NCI-H526 (cell line): ENCODE measurements at regions not wholly inside any gene's neighbourhood (a gene's known extent, or its start where the extent isn't known, plus 50 kb on each side); places are given as distances from the start of the nearest gene placed in this dataset.

Experiments
- DNase-seq, 2 experiments: peaks; one replicate each; lab custom pipeline; 2025; lab: John Stamatoyannopoulos, UW

DNA sequence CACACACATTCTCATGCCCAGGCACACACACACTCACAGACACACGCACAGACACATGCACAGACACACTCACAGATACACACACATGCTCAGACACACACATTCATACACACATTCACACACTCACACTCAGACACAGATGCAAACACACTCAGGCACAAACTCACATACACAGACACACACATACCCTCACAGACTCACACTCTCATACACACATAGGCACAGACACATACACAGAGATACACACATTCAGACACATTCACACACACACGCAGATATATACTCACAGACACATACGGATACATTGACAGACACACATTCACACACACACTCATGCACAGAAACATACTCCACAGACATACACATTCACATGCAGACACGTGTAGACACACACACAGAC lies 89.6 kb downstream of the RBFOX3 start:
- DNase-seq = no peak

DNA sequence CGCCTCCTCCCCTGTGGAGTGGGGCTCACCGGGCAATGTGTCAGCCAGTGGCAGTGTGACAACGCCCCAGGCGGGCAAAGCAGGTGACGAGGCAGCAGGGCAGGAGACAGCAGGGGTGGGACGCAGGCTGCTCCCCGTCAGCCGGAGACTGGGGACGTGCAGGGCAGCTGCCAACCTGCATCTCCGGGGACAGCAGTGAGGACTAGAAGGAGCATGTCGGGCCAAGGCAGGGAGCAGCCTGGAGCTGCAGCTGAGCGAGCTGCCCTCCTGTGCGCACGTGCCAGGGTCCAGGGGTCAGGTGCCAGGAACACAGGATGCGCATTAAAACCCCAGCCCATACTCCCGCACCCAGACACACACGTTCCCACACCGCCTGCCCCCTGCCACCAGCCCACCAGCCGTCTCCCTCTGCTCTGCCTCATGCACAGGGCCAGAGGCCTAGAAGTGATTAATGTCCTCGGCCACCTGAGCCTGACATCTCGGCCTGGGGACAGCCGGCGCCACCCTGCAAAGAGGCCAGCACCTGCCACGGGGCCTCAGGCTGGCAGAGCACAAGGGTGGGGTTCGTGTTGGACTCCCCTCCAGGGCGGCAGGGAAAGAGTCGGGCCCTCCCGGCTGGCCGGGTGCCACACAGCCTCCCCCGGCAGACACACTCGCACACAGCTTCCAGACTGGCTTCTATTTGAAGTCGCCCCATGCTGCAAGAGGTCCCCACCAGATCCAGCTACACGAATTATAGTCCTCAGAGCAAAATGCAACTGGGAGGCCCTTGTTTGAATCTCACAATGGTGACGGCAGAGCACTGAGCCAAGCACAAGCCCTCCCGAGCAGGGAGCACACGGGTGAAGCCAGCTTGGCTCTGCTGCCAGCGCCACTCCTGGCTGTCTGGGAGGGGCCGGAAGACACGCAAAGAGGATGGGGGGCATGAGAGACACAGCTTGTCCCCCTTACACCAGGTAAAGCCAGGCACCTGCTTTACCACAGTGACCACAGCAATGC lies 90.4 kb downstream of the RBFOX3 start:
- DNase-seq = no peak

DNA sequence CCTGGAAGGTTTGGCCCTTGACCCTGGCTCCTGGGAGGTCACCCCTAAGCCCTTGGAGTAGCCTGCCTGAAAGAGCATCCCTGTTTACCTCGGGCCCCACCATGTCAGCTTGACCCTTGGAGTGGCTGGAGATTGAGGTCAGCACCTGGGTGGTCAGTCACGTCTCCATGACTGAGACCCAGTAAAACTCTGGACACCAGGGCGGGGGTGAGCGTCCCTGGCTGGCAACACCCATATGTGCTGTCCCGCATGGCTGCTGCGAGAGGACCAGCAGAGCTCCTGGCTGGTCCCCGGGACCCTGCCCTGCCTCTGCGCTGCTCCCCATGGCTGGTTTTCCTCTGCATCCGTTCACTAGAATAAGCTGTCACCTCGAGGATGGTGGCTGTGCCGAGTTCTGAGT lies 91.2 kb downstream of the RBFOX3 start:
- no peak for DNase-seq

DNA sequence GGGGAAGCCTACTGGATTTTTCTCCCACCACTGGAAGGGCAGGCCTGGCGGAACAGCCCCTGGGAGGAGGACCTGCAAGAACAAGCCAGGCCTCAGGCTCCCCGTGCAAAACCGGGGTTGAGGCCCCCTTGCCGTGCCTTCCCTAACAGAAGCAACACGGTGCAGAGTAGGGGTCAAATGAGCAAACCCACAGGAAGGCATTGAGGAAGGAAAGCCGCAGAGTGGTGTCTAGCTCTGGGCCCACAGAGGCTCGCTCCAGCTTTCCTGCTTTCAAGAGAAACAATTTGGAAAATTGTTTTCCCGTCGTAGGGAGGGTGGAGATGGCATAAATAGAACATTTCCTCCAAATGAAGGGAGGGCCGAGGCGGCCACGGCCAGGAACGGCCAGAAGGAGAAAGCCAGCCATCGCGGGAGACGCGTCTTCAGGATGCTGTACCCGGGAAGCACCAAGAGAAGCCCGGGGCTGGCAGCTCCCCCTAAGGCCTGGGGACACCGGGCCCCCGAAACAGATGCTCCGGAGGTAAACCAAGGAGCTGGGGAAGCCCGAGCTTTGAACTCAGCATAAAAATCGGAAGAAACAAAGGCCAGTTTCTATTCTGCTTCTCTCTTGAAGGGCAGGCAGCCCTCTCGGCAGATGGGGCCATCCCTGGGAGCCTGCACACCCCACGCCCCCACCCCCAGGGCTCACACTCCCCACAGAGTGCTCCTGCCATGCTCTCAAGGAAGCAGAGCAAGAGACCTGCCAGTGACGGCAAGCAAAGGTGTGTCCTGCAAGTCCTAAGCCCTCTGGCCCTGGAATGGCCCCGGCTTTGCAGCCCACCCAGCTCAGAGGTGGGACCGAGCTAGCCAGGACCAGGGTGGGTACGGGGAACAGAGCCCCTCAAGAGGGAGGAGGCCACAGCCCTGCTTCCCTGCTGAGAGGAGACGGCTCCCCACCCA lies 92.0 kb downstream of the RBFOX3 start:
- DNase-seq = no peak

DNA sequence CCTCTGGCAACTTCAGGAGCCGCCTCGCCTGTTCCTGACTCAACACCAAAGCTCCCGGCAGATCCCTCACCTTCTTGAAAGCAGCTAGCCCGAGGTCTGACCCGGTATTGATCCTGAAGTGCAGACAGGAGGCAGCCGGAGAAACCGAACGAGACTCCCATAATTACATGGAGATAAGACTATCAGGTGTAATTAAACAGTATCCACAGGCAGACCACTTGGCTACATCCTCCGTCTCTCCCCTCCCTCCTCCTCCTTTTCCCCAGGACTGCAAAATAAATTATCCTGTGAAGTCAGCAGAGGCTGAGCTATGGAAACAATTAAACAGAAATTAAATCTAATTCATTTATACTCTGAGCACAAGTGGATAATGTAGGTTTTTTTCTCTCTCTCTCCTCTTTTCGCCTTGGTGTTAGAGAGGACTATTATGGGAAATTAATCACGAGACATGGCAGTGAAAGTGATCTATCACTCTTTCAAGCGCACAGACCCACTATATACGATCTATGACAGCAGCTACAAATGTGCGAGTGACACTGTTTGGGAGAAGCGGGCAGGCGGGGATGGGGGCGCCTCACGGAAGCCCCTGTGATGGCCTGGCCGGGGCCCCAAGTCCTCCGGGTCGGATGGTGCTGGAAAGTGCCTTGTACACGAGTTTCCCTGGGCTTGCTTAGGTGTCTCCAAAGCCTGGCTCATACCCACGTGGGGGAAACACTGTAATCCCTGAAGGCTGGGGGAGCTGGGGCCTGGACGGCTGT lies 92.8 kb downstream of the RBFOX3 start:
- DNase-seq = no peak

DNA sequence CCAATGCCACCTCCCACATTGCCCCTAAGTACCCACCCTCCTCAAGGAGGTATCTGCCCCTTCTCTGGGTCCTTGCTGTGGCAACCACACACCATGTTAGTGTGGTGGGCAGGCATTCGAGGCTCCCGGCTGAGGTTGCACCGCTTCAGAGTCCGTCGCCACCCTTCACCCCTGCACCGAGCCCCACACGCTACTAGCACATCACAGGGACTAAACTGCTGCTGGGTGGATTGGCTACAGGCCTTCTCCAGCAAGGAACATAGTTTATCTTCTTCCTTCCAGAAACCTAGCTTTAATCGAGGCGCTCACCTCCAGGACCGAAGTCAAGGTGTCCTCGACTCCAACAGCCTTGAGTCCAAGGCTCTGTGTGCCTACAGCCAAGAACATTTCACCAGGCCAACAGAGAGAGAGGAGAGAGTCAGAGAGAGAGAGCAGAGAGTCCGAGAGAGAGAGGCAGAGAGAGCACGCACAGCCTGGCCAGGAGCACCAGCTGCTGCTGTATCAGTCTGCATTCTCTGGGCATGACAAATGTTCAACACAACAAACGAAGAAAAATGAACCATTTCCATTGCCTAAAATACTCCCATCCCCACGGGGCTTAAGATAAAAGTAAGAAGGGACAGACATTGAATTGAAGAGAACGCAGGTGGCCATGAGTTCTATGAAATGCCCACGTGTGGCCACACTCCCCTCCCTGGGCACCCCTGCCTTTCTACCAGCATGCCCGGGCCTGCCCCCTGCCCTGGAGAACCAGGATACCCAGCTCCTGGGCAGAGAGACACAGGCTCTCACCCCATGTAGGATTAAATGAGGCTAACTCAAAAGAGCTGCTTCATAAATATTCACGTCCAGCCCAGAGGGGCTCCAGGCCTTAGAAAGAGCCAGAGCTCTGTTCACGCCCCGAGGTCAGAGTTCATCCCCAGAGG lies 94.9 kb downstream of the RBFOX3 start:
- no peak for DNase-seq

DNA sequence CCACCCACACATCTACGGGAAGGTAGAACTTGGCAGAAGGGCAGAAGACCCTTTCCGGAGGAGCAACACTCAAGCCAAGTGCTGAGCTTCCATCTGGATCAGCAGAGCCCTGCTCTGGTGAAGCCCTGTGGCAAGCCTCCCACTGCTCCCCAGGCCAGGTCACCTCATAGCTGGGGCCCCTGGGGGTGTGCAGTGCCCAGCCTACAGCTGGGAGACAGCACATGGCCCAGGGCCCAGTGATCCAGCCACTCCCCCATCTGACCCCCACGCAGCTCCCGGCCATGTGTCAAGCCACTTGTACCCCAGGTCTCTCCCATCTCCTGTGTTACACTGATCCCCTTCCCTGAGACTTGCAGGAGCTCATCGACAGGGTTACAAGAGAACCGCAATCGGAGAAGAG lies 95.7 kb downstream of the RBFOX3 start:
- DNase-seq = no peak

DNA sequence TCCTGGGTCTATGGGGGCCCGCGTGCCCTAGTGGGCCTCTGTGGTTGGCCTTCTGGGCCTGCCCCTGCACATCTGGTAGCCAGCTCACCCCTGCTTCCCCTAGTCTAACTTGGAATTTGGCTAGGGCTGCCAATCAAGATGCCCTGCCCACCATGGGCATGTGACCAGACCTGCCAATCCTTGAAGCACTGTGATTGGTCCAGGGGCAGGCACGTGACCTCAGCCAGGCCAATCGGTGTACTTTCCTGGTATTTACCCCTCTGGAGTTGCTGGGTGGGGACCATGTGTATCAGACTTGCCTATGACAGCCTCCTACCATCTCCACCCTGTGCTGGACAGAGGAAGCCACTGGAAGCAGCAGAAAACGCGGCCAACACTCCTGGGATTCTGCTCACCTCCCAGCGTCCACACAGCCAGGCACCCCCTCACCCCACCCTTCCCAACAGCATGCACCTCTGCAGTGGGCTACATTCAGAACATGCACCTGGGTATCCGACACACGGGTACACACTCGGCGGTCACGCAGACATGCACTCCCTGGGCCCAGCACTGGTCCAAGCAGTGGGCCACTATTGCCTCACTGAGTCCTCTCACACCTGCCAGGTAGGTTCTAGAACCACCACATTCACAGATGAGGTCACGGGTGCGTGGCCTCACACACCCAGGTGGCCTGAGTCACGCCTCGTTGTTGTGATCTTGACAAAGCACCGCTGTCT lies 96.9 kb downstream of the RBFOX3 start:
- DNase-seq = peak in 1 of 2 experiments; percentile 16

DNA sequence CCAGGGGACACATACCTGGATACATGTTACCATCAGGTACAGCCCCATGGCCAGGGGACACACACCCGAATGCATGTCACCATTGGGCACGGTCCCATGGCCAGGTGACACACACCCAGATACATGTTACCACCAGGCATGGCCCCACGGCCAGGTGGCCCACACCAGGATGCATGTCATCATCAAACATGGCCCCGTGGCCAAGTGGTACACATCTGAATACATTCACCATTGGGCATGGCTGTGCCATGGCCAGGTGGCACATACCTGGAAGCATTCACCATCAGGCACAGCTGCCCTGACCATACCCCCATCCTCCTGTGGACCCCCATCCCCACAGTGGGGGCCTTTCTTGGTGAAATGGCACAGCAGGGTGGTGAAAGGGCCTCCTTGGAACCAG lies 97.6 kb downstream of the RBFOX3 start:
- DNase-seq = no peak

DNA sequence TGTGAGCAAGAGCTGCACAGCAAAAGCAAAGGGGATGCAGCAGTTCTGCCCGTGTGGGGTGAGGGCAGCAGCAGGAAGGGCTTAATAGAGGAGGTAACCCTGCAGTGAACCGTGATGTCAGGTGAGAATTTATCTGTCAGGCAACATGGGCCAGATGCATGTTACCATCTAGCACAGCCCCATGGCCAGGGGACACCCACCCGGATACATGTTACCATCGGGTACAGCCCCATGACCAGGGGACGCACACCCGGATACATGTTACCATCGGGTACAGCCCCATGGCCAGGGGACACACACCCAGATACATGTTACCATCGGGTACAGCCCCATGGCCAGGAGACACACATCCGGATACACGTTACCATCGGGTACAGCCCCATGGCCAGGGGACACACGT lies 99.4 kb downstream of the RBFOX3 start:
- no peak for DNase-seq

DNA sequence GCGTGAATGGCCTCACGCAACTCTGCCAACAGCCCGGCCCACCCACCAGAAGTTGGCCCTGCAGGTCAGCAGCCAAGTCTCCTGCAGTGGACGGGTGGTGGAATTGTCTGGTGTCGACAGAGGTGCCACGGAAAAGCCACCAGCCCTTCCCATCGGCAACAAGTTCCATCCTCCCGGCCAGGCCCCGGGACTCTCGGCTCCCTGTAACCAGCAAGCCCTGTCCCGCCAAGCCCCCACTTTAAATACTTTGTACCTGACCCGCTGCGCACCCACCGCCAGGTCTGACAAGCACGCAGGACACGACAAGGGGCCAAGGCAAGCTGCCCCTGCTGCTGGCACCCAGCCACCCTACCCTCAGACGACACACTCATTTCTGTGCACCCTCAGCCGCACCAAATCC lies 100.8 kb downstream of the RBFOX3 start:
- DNase-seq = no peak

DNA sequence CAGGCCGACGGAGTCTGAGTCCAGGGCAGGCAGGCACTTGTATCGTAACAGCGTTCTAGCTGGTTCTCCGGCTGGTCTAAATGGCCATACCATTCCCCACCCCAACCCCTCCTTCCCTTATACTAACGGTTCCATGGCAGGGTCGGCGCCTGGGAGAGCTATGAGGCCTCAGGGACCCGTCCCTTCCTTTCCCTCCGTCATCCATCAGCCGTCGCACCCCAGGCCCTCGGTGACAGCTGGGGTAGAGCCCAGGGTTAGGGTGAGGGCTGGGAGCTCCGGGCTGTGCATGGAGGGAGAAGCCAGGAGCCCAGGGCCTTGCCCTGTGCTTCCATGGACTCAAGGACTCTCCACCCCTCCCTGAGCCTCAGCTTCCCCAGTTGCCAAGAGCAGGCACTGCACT lies 101.4 kb downstream of the RBFOX3 start:
- DNase-seq = no peak

DNA sequence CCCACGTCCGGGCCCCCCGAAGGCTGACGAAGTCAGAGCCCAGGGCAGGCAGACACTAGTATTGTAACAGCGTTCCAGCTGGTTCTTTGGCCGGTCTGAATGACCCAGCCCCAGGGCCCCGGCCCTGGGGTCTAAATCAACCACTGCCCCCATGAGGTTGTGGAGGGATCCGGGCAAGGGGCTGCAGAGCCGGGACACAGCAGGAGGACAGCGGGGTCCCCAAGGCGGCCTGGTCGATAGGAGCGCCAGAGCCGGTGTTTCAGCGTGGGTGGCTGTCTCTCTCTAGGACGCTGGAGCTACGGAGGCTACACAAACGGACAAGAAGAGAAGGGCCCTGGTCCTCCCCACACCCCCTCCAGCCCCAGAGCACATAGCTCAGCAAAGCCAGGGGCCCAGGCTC lies 101.8 kb downstream of the RBFOX3 start:
- DNase-seq = no peak

DNA sequence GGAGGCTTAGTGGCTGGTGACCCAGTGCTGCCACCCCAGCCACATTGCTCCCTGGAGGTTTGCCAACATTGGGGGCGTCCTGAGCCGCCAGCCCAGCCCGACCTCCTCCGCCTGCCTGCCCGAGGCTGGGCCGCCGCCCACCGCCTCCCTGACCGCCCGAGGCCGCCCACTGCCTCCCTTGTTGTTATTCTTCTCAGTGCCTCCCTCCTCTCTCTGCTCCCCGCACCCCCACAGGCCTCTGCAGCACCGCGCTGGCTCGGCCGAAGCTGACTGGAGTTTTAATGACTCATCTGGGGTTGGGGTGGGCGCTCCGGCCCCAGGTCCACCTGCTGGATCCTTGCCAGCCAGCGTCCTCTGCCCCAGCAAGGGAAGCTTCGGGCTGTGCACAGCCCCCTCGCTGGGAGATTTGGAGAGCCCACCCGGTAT lies 102.5 kb downstream of the RBFOX3 start:
- DNase-seq = no peak

DNA sequence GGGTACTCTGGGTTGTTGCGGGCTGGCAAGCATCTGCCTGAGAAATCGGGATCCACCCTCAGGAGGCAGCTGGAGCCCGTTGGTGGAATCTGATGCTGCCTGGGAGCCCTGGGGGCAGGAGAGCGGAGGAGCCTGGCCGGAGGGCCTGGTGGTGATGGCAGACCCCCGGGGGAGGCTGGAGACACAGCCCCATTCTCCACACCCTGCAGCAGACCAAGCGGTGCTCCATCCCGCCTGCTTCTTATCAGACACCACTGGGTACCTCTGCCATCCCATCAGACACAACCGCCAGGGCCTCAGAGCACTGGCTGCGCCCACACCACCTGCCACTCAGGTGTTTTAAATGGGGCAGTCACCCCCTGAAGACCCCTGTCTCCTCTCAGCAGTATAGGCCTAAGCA lies 103.9 kb downstream of the RBFOX3 start:
- no peak for DNase-seq

DNA sequence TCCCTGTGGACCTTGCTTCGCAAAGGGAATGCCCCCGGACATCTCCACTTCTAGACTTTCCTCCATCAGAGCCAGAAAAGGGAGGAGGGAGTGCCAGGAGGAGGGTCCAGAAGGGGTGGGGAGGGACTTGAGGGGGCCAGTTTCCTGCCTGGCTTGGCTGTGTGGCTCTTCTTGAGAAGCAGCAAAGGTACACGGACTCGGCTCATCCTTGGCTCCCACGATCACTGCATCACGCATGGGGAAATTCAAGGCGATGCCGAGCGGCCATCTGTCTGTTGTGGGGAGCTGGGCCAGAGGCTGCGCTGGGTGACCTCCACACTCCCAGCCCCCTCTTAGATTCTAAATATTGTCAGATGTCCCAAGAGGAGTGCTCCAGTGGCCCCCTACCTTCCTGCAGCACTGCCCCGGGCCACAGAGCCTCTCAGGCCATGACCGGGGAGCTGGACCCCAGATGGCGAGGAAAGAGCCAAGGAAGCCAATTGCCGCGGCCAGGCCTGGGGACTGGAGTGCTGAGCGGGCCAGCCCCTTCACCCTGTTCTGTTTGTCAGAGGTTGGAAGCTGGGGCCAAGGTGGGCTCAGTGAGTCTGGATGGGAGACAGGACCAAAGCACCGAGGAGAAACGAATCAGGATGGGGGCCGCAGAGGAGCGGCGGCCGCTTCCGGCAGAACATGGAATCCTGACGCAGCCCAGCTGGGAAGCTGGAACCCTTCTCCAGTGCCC lies 104.5 kb downstream of the RBFOX3 start:
- no peak for DNase-seq

DNA sequence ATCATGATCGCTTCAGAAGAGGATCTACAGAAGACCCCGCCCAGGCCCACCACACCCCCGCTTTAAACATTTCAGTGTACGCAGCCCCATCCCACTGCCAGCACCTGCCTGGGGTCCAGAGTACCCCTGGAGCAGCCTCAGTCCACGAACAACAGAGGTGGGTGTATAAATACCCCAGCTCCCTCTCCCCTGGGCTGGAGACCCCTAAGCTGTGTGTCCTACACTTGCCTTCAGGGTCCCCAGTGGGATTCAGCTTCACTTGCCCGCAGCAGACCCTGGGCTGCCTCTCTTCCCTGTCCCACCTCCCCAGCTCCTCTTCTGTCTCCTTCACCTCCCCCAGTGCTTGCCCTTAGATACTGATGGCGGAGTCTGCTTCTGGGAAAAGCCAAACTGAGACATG lies 105.7 kb downstream of the RBFOX3 start:
- no peak for DNase-seq

DNA sequence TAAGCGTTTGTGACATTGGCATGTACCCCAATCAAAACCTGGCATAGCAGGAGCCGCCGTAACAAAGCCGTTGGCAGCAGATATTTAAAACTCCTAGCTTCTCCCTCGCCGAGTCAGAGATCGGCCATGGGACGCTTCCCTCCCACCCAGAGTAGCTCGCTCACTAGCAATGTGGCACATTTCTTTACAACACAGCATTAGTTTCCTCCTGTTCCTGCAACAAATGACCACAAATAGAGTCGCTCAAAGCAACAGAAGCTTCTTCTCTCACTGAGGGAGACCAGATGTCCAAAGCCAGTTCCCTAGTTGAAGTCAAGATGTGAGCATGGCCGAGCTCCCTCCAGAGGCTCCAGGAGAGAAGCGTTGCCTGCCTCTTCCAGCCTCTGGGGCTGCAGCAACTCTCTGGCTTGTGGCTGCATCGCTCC lies 106.7 kb downstream of the RBFOX3 start:
- peak; percentile 8 to 27 for DNase-seq

DNA sequence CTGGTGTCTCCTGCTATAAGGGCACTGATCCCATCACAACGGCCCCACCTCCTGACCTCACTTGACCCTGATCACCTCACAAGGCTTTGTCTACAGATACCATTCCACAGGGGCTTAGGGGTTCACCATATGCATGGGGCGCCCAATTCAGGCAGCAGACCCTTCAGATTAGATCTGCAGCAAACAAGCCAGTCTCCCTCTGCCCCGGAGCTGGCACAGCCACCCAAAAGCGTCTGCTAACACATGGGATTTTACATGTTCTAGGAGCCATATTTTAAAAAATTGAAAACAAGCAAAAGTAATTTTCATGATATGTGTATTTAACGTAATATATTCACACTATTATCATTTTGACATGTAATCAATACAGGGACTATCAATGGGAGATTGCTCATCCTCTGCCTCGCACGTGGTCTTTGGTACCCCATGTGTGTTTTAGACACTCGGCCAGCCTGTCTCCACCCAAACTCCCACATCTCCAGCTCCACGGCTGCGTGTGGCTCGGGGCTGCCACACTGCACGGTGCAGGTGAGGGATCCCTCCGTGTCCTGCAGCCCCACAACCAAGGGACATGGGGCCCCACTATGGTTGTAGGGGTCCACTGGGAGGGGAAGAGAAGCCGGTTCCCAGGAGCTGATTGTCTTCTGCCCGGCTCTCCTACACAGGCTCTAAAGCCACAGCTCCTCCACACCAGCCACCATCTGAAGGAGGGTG lies 107.6 kb downstream of the RBFOX3 start:
- DNase-seq = no peak
